OCI-LY7 (cell line): ENCODE measurements at regions not wholly inside any gene's neighbourhood (a gene's known extent, or its start where the extent isn't known, plus 50 kb on each side); places are given as distances from the start of the nearest gene placed in this dataset.

ENCODE experiments used
- BruUV-seq: library from RNA; stranded (reverse); fragments of 400-500 nt; replicated peaks from 2 replicates; lab custom pipeline; 2021; lab: Mats Ljungman, UMichigan
- CTCF ChIA-PET: fragments of 300-600 bp; sonication (Branson Sonifier 250); formaldehyde crosslinking; loops from one replicate; lab custom pipeline; 2022; ENCODE audit warnings: antibody characterized with exemption; ENCODE audit not compliant: unreplicated experiment; lab: Charles Lee
- POLR2A ChIA-PET: fragments of 300-600 bp; sonication (Branson Sonifier 250); formaldehyde crosslinking; loops from one replicate; lab custom pipeline; 2022; ENCODE audit warnings: antibody characterized with exemption; lab: Charles Lee
- DNase-seq: peaks from one replicate; pipeline ENCODE4 v3.0.0-alpha.2; 2015; ENCODE audit warnings: low spot score
- H2AFZ ChIP-seq: fragments of 200-600 bp; sonication (generic), shearing (Covaris generic); 2 replicates; pipeline ENCODE4 v1.6.1; 2014; ENCODE audit warnings: mild to moderate bottlenecking, antibody characterized with exemption, low read length, moderate library complexity
- H3K27ac ChIP-seq: fragments of 200-600 bp; sonication (generic); 2 replicates; pipeline ENCODE4 v1.5.1; 2014; ENCODE audit warnings: mixed run types, low read depth, mild to moderate bottlenecking, moderate library complexity, low read length, inconsistent platforms; ENCODE audit not compliant: poor library complexity, severe bottlenecking
- H3K36me3 ChIP-seq: fragments of 200-600 bp; sonication (generic); 2 replicates; pipeline ENCODE4 v1.6.1; 2014; ENCODE audit warnings: mild to moderate bottlenecking, antibody characterized with exemption, low read length, moderate library complexity, mixed read lengths; ENCODE audit not compliant: insufficient read depth
- H3K4me1 ChIP-seq: fragments of 200-600 bp; sonication (generic); 2 replicates; pipeline ENCODE4 v1.5.1; 2014; ENCODE audit warnings: mild to moderate bottlenecking, low read length; ENCODE audit not compliant: insufficient read depth, poor library complexity, severe bottlenecking
- H3K4me2 ChIP-seq: fragments of 200-600 bp; sonication (generic); 2 replicates; pipeline ENCODE4 v1.6.1; 2014; ENCODE audit warnings: mild to moderate bottlenecking, low read length
- H3K4me3 ChIP-seq: fragments of 200-600 bp; sonication (generic); 2 replicates; pipeline ENCODE4 v1.5.1; 2014; ENCODE audit warnings: mild to moderate bottlenecking, low read depth, low read length; ENCODE audit not compliant: poor library complexity, severe bottlenecking
- H3K79me2 ChIP-seq: fragments of 200-600 bp; sonication (generic); 2 replicates; pipeline ENCODE4 v1.6.1; 2016; ENCODE audit warnings: low read depth, mild to moderate bottlenecking, low read length, moderate library complexity, mixed read lengths; ENCODE audit not compliant: insufficient read depth
- H3K9me2 ChIP-seq: fragments of 200-600 bp; sonication (generic); 2 replicates; pipeline ENCODE4 v1.6.1; 2016; ENCODE audit warnings: mild to moderate bottlenecking, low read length, mixed read lengths; ENCODE audit not compliant: insufficient read depth
- H3K9me3 ChIP-seq: fragments of 200-600 bp; sonication (generic); 2 replicates; pipeline ENCODE4 v1.6.1; 2014; ENCODE audit warnings: mild to moderate bottlenecking, mixed run types, low read length, mixed read lengths
- H4K20me1 ChIP-seq: fragments of 200-600 bp; sonication (generic); 2 replicates; pipeline ENCODE4 v1.6.1; 2014; ENCODE audit warnings: mild to moderate bottlenecking, antibody characterized with exemption, low read length, moderate library complexity, mixed read lengths; ENCODE audit not compliant: insufficient read depth
- EZH2phosphoT487 ChIP-seq: fragments of 200-600 bp; sonication (generic); IDR thresholded peaks from 2 replicates; pipeline ENCODE4 v1.6.1; 2018; ENCODE audit warnings: low read depth, borderline replicate concordance, mild to moderate bottlenecking, mixed run types, antibody characterized with exemption, low read length, moderate library complexity, mixed read lengths
- intact Hi-C: fragments of 100-400 bp; cut with micrococcal nuclease; formaldehyde crosslinking; loops from one replicate; pipeline ENCODE4 v1.10.0; 2022; ENCODE audit not compliant: unreplicated experiment
- TF ChIP-seq, protein P1 (sequence below): fragments of 200-600 bp; sonication (generic); conservative IDR thresholded peaks from 2 replicates; pipeline ENCODE4 v1.5.1; 2014; ENCODE audit warnings: mild to moderate bottlenecking, antibody characterized with exemption, low read length, moderate library complexity, mixed read lengths

DNA sequence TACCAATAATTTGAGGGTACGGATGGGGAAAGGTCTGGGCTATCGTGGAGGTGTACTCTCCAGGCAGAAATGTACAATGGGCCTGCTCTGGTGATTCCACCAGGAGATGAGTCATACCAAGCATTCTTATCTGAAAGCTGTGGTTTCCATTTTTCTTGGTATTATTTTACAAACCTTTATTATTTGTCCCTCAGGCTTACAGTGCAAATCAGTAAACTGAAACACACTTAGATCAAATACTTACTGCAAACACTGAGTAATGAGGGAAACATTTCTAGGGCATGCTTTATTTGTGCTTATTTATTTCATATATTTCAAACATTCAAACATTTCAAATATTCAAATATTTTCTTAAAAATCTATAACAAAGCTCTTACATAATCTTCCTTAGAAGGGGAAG, 319.8 kb downstream of the RND3 start:
- Histone ChIP-seq H3K4me1 (no peaks in the 10 kb centered on the region), H2AFZ (no peak overlapping the region), H3K4me3 (no peak overlapping the region), H3K27ac (no peak overlapping the region), H3K36me3 (no peaks in the 10 kb centered on the region), H3K9me2 (no peaks in the 10 kb centered on the region), H4K20me1 (no peaks in the 10 kb centered on the region), H3K9me3 (no peaks in the 10 kb centered on the region), H3K79me2 (no peaks in the 10 kb centered on the region), H3K4me2 (no peak overlapping the region)
- intact Hi-C loops, result no loop called here
- TF ChIP-seq, protein P1, sequence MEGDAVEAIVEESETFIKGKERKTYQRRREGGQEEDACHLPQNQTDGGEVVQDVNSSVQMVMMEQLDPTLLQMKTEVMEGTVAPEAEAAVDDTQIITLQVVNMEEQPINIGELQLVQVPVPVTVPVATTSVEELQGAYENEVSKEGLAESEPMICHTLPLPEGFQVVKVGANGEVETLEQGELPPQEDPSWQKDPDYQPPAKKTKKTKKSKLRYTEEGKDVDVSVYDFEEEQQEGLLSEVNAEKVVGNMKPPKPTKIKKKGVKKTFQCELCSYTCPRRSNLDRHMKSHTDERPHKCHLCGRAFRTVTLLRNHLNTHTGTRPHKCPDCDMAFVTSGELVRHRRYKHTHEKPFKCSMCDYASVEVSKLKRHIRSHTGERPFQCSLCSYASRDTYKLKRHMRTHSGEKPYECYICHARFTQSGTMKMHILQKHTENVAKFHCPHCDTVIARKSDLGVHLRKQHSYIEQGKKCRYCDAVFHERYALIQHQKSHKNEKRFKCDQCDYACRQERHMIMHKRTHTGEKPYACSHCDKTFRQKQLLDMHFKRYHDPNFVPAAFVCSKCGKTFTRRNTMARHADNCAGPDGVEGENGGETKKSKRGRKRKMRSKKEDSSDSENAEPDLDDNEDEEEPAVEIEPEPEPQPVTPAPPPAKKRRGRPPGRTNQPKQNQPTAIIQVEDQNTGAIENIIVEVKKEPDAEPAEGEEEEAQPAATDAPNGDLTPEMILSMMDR, result no peak
- no peak for TF ChIP-seq EZH2phosphoT487
- no peak for DNase-seq
- no TSS peak for BruUV-seq
- POLR2A ChIA-PET, result no interaction called here
- CTCF ChIA-PET, result no interaction called here

DNA sequence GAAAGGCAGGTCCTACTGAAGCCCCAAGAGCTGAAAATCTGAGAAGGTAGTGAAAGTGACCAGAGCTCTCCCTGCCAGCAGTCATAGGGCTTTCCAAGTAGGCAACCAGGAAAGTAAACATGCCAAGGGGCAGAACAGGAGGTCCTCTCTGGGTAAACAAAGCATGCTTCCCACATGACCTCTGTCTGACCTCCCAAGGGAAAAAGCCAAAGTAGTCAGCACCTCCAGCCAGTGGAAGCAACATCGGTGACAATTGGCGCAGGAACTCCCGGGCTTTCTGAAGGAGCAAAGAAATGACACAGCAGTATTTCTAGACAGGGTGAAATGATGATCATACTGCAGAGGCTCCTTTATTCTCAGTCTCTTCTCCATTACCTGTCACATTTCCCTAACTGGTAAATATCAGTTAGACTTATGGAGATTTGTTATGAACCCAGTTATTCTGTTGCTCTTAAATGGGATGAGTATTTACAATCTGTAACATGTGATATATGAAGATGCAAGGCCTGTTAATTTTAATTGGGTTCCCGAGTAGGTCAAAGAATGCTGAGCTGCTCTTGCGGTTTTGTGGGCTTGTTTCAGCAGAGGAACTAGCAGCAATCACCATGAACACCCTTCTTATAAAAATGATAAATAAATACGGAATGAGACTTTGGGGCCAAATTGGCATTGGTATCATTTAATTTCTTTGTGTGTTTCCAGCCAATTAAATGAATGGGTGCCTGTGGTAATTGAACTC, 321.0 kb downstream of the RND3 start:
- CTCF ChIA-PET, result no interaction called here
- intact Hi-C loops, result no loop called here
- no TSS peak for BruUV-seq
- Histone ChIP-seq H4K20me1 (no peaks in the 10 kb centered on the region), H3K9me2 (no peaks in the 10 kb centered on the region), H3K4me1 (no peaks in the 10 kb centered on the region), H3K9me3 (no peaks in the 10 kb centered on the region), H3K79me2 (no peaks in the 10 kb centered on the region), H3K36me3 (no peaks in the 10 kb centered on the region), H3K4me3 (no peak overlapping the region), H3K27ac (no peak overlapping the region), H2AFZ (no peak overlapping the region), H3K4me2 (no peak overlapping the region)
- TF ChIP-seq, protein P1, result no peak
- TF ChIP-seq EZH2phosphoT487, result no peak
- POLR2A ChIA-PET, result no interaction called here
- DNase-seq, result no peak

DNA sequence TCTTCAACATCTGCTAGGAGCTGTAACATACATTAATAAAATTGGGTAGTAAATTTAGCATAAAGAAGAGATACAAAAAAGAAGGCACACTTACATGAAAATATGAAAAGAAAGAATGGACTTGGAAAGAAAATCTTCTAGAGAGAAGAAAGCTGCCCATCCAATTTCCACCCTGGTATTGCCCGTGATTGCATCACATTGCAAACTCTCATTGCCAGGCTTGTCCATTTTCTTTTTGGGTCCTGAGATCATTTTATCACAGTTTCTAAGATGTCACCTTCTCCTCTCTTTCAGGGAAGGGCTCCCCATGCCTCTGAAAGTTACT, 321.5 kb downstream of the RND3 start:
- Histone ChIP-seq H3K27ac (no peak overlapping the region), H4K20me1 (no peaks in the 10 kb centered on the region), H3K36me3 (no peaks in the 10 kb centered on the region), H3K4me3 (no peak overlapping the region), H3K4me2 (no peak overlapping the region), H3K4me1 (no peaks in the 10 kb centered on the region), H2AFZ (no peak overlapping the region), H3K79me2 (no peaks in the 10 kb centered on the region), H3K9me3 (no peaks in the 10 kb centered on the region), H3K9me2 (no peaks in the 10 kb centered on the region)
- intact Hi-C loops, result no loop called here
- ChIA-PET POLR2A (no interaction called here), CTCF (no interaction called here)
- DNase-seq, result no peak
- no peak for TF ChIP-seq EZH2phosphoT487
- TF ChIP-seq, protein P1, result no peak
- BruUV-seq, result no TSS peak
